GM20000 (cell line): ENCODE measurements at regions not wholly inside any gene's neighbourhood (a gene's known extent, or its start where the extent isn't known, plus 50 kb on each side); places are given as distances from the start of the nearest gene placed in this dataset.

Experiments used
- DNase-seq: peaks from one replicate; pipeline ENCODE4 v3.0.0; 2012; ENCODE audit warnings: low spot score
- CTCF ChIP-seq: IDR thresholded peaks from 2 replicates; pipeline ENCODE4 v1.5.1; 2012; ENCODE audit warnings: mild to moderate bottlenecking, control low read depth; ENCODE audit errors: extremely low read depth, missing control alignments

- no peak for DNase-seq
- no peak for TF ChIP-seq CTCF
Observed at GRCh38 chr10:88092265-88092664, 228.8 kb downstream of the PTEN start.

- DNase-seq: no peak
- no peak for TF ChIP-seq CTCF
Observed at GRCh38 chr10:88092973-88093372, 229.5 kb downstream of the PTEN start.

GRCh38 chr10:88094795-88095194 is 231.4 kb downstream of the PTEN start:
- DNase-seq: no peak
- no peak for TF ChIP-seq CTCF

GRCh38 chr10:88095223-88095721 is 231.8 kb downstream of the PTEN start:
- DNase-seq: no peak
- TF ChIP-seq CTCF: no peak

GRCh38 chr10:88095778-88096431 is 232.5 kb downstream of the PTEN start:
- DNase-seq: no peak
- no peak for TF ChIP-seq CTCF

- no peak for TF ChIP-seq CTCF
Observed at GRCh38 chr10:88097092-88097516, 233.7 kb downstream of the PTEN start.

GRCh38 chr10:88097536-88097935 is 234.1 kb downstream of the PTEN start:
- DNase-seq: no peak
- TF ChIP-seq CTCF: no peak

More at GRCh38 chr10:88097092-88097516, 233.7 kb downstream of the PTEN start:
- DNase-seq: no peak
